ENCODE measurements at regions not wholly inside any gene's neighbourhood (a gene's known extent, or its start where the extent isn't known, plus 50 kb on each side); places are given as distances from the start of the nearest gene placed in this dataset.

- Mint-ChIP-seq H3K27ac (no peak overlapping the region), H3K4me3 (no peak overlapping the region), H3K27me3 (ENCODE audit: low read depth) (peaks cover 17% of the 10 kb centered on the region), H3K9me3 (no peaks in the 10 kb centered on the region), H3K4me1 (ENCODE audit: low read depth) (no peaks in the 10 kb centered on the region), H3K36me3 (ENCODE audit: insufficient read depth in 2 of 2) (no peaks in the 10 kb centered on the region)
- DNase-seq, result no peak
- no peak for ATAC-seq (replicated peaks in 1 of 2)
Observed at GRCh38 chr22:47784991-47785390, 1022.5 kb downstream of the TBC1D22A start.

GRCh38 chr22:47784367-47784983 lies 1022.0 kb downstream of the TBC1D22A start:
- H3K4me1 Mint-ChIP-seq (ENCODE audit: low read depth), result no peaks in the 10 kb centered on the region
- H3K9me3 Mint-ChIP-seq, result no peaks in the 10 kb centered on the region
- peaks cover 17% of the 10 kb centered on the region for H3K27me3 Mint-ChIP-seq (ENCODE audit: low read depth)
- H3K4me3 Mint-ChIP-seq, result no peak overlapping the region
- DNase-seq, result no peak
- no peak overlapping the region for H3K27ac Mint-ChIP-seq
- ATAC-seq (replicated peaks in 1 of 2), result no peak
- H3K36me3 Mint-ChIP-seq (ENCODE audit: insufficient read depth in 2 of 2), result no peaks in the 10 kb centered on the region

GRCh38 chr22:47783433-47784366 lies 1021.2 kb downstream of the TBC1D22A start:
- no peak overlapping the region for H3K4me3 Mint-ChIP-seq
- H3K36me3 Mint-ChIP-seq (ENCODE audit: insufficient read depth in 2 of 2), result no peaks in the 10 kb centered on the region
- no peaks in the 10 kb centered on the region for H3K4me1 Mint-ChIP-seq (ENCODE audit: low read depth)
- no peak overlapping the region for H3K27ac Mint-ChIP-seq
- H3K9me3 Mint-ChIP-seq, result no peaks in the 10 kb centered on the region
- DNase-seq (no peak), ATAC-seq (replicated peaks in 1 of 2) (no peak)
- peaks cover 11% of the 10 kb centered on the region for H3K27me3 Mint-ChIP-seq (ENCODE audit: low read depth)

- H3K27ac Mint-ChIP-seq, result no peak overlapping the region
- no peaks in the 10 kb centered on the region for H3K9me3 Mint-ChIP-seq
- no peak for DNase-seq
- no peaks in the 10 kb centered on the region for H3K4me1 Mint-ChIP-seq (ENCODE audit: low read depth)
- H3K36me3 Mint-ChIP-seq (ENCODE audit: insufficient read depth in 2 of 2), result no peaks in the 10 kb centered on the region
- ATAC-seq (replicated peaks in 1 of 2), result no peak
- H3K4me3 Mint-ChIP-seq, result no peak overlapping the region
- no peaks in the 10 kb centered on the region for H3K27me3 Mint-ChIP-seq (ENCODE audit: low read depth)
Observed at GRCh38 chr22:47782328-47783075, 1020.1 kb downstream of the TBC1D22A start.

GRCh38 chr22:47781427-47782111 lies 1019.1 kb downstream of the TBC1D22A start:
- Mint-ChIP-seq H3K27me3 (ENCODE audit: low read depth) (no peaks in the 10 kb centered on the region), H3K27ac (no peak overlapping the region), H3K9me3 (no peaks in the 10 kb centered on the region), H3K4me1 (ENCODE audit: low read depth) (no peaks in the 10 kb centered on the region), H3K4me3 (no peak overlapping the region), H3K36me3 (ENCODE audit: insufficient read depth in 2 of 2) (no peaks in the 10 kb centered on the region)
- DNase-seq (no peak), ATAC-seq (replicated peaks in 1 of 2) (no peak)

- H3K4me1 Mint-ChIP-seq (ENCODE audit: low read depth), result no peaks in the 10 kb centered on the region
- DNase-seq (no peak), ATAC-seq (replicated peaks in 1 of 2) (no peak)
- H3K36me3 Mint-ChIP-seq (ENCODE audit: insufficient read depth in 2 of 2), result no peaks in the 10 kb centered on the region
- H3K4me3 Mint-ChIP-seq, result no peak overlapping the region
- no peaks in the 10 kb centered on the region for H3K9me3 Mint-ChIP-seq
- no peaks in the 10 kb centered on the region for H3K27me3 Mint-ChIP-seq (ENCODE audit: low read depth)
- no peak overlapping the region for H3K27ac Mint-ChIP-seq
Observed at GRCh38 chr22:47781024-47781423, 1018.6 kb downstream of the TBC1D22A start.

- H3K36me3 Mint-ChIP-seq (ENCODE audit: insufficient read depth in 2 of 2), result no peaks in the 10 kb centered on the region
- no peak overlapping the region for H3K4me3 Mint-ChIP-seq
- H3K27me3 Mint-ChIP-seq (ENCODE audit: low read depth), result no peaks in the 10 kb centered on the region
- H3K9me3 Mint-ChIP-seq, result no peaks in the 10 kb centered on the region
- H3K4me1 Mint-ChIP-seq (ENCODE audit: low read depth), result no peaks in the 10 kb centered on the region
- no peak for ATAC-seq (replicated peaks in 1 of 2)
- no peak overlapping the region for H3K27ac Mint-ChIP-seq
- DNase-seq, result no peak
Observed at GRCh38 chr22:47780281-47780875, 1017.9 kb downstream of the TBC1D22A start.

GRCh38 chr22:47779474-47779873 lies 1017.0 kb downstream of the TBC1D22A start:
- H3K27ac Mint-ChIP-seq, result no peak overlapping the region
- no peaks in the 10 kb centered on the region for H3K9me3 Mint-ChIP-seq
- DNase-seq (no peak), ATAC-seq (replicated peaks in 1 of 2) (no peak)
- no peaks in the 10 kb centered on the region for H3K4me1 Mint-ChIP-seq (ENCODE audit: low read depth)
- no peak overlapping the region for H3K4me3 Mint-ChIP-seq
- H3K27me3 Mint-ChIP-seq (ENCODE audit: low read depth), result no peaks in the 10 kb centered on the region
- no peaks in the 10 kb centered on the region for H3K36me3 Mint-ChIP-seq (ENCODE audit: insufficient read depth in 2 of 2)

GRCh38 chr22:47778160-47778658 lies 1015.8 kb downstream of the TBC1D22A start:
- Mint-ChIP-seq H3K9me3 (no peaks in the 10 kb centered on the region), H3K27me3 (ENCODE audit: low read depth) (no peaks in the 10 kb centered on the region), H3K4me1 (ENCODE audit: low read depth) (no peaks in the 10 kb centered on the region), H3K36me3 (ENCODE audit: insufficient read depth in 2 of 2) (no peaks in the 10 kb centered on the region), H3K27ac (no peak overlapping the region), H3K4me3 (no peak overlapping the region)
- ATAC-seq (replicated peaks in 1 of 2) (no peak), DNase-seq (no peak)

- Mint-ChIP-seq H3K27ac (no peak overlapping the region), H3K4me1 (ENCODE audit: low read depth) (no peaks in the 10 kb centered on the region), H3K4me3 (no peak overlapping the region), H3K9me3 (no peaks in the 10 kb centered on the region), H3K27me3 (ENCODE audit: low read depth) (no peaks in the 10 kb centered on the region), H3K36me3 (ENCODE audit: insufficient read depth in 2 of 2) (no peaks in the 10 kb centered on the region)
- no peak for DNase-seq
- ATAC-seq (replicated peaks in 1 of 2), result no peak
Observed at GRCh38 chr22:47777426-47777825, 1015.0 kb downstream of the TBC1D22A start.

GRCh38 chr22:47776329-47776728 lies 1013.9 kb downstream of the TBC1D22A start:
- H3K36me3 Mint-ChIP-seq (ENCODE audit: insufficient read depth in 2 of 2), result no peaks in the 10 kb centered on the region
- H3K4me3 Mint-ChIP-seq, result no peak overlapping the region
- no peaks in the 10 kb centered on the region for H3K9me3 Mint-ChIP-seq
- DNase-seq (no peak), ATAC-seq (replicated peaks in 1 of 2) (no peak)
- no peaks in the 10 kb centered on the region for H3K27me3 Mint-ChIP-seq (ENCODE audit: low read depth)
- H3K27ac Mint-ChIP-seq, result no peak overlapping the region
- H3K4me1 Mint-ChIP-seq (ENCODE audit: low read depth), result no peaks in the 10 kb centered on the region

- no peaks in the 10 kb centered on the region for H3K9me3 Mint-ChIP-seq
- no peaks in the 10 kb centered on the region for H3K36me3 Mint-ChIP-seq (ENCODE audit: insufficient read depth in 2 of 2)
- H3K4me1 Mint-ChIP-seq (ENCODE audit: low read depth), result no peaks in the 10 kb centered on the region
Observed at GRCh38 chr22:47775686-47776085, 1013.2 kb downstream of the TBC1D22A start.

More at GRCh38 chr22:47775686-47776085, 1013.2 kb downstream of the TBC1D22A start:
- no peak for ATAC-seq (replicated peaks in 1 of 2)
- no peak for DNase-seq
- Mint-ChIP-seq H3K27me3 (ENCODE audit: low read depth) (no peaks in the 10 kb centered on the region), H3K4me3 (no peak overlapping the region), H3K27ac (no peak overlapping the region)
